Ectodermal cell (in vitro differentiated cells): ENCODE measurements at regions not wholly inside any gene's neighbourhood (a gene's known extent, or its start where the extent isn't known, plus 50 kb on each side); places are given as distances from the start of the nearest gene placed in this dataset.
"Not testable (repeated sequence)": the region's sequence is repeated elsewhere in the genome, so short reads cannot be mapped to it uniquely, and the experiment has no call there.

ENCODE experiments used
- H3K27ac ChIP-seq: 2 replicates; pipeline ENCODE4 v1.7.0; 2013; ENCODE audit warnings: mild to moderate bottlenecking, low read depth, low read length; ENCODE audit not compliant: insufficient read depth, poor library complexity, severe bottlenecking
- H3K27me3 ChIP-seq: 2 replicates; pipeline ENCODE4 v1.7.0; 2013; ENCODE audit warnings: mild to moderate bottlenecking, low read length; ENCODE audit not compliant: insufficient read depth, control insufficient read depth, poor library complexity, severe bottlenecking
- H3K36me3 ChIP-seq: one replicate; pipeline ENCODE4 v1.7.0; 2013; ENCODE audit warnings: low read length; ENCODE audit not compliant: control insufficient read depth, insufficient read depth
- H3K4me1 ChIP-seq: one replicate; pipeline ENCODE4 v1.7.0; 2013; ENCODE audit warnings: low read length; ENCODE audit not compliant: control insufficient read depth, insufficient read depth
- H3K4me3 ChIP-seq: 2 replicates; pipeline ENCODE4 v1.7.0; 2013; ENCODE audit warnings: low read depth, low read length, control low read depth; ENCODE audit not compliant: insufficient read depth
- H3K9me3 ChIP-seq: 2 replicates; pipeline ENCODE4 v1.7.0; 2013; ENCODE audit warnings: mild to moderate bottlenecking, low read length, moderate library complexity; ENCODE audit not compliant: control insufficient read depth
- WGBS, 2 experiments: methylation state at CpG; one replicate each; pipeline ENCODE4 v1.1.7; 2013; ENCODE audit warnings: missing lambda C conversion rate in 2 of 2; 5-methylcytosine and 5-hydroxymethylcytosine counted together

GRCh38 chr6:3530515-3530914 lies 73.7 kb upstream of the SLC22A23 start:
- Histone ChIP-seq H3K27ac (no peak overlapping the region), H3K36me3 (no peaks in the 10 kb centered on the region), H3K4me1 (peaks cover 6% of the 10 kb centered on the region), H3K4me3 (no peak overlapping the region), H3K9me3 (no peaks in the 10 kb centered on the region), H3K27me3 (no peaks in the 10 kb centered on the region)
- 91 to 94% methylated on average over 10 of the region's 10 CpGs for WGBS, 2 experiments

GRCh38 chr6:3529721-3530120 lies 72.9 kb upstream of the SLC22A23 start:
- no peaks in the 10 kb centered on the region for H3K9me3 ChIP-seq

GRCh38 chr6:3529232-3529631 lies 72.4 kb upstream of the SLC22A23 start:
- H3K9me3 ChIP-seq = no peaks in the 10 kb centered on the region
- no peak overlapping the region for H3K4me3 ChIP-seq
- no peaks in the 10 kb centered on the region for H3K36me3 ChIP-seq
- peaks cover 12% of the 10 kb centered on the region for H3K4me1 ChIP-seq
- no peaks in the 10 kb centered on the region for H3K27me3 ChIP-seq
- WGBS, 2 experiments = 93 to 94% methylated on average over 7 of the region's 7 CpGs
- no peak overlapping the region for H3K27ac ChIP-seq

More at GRCh38 chr6:3529721-3530120, 72.9 kb upstream of the SLC22A23 start:
- H3K36me3 ChIP-seq = no peaks in the 10 kb centered on the region
- 93 to 99% methylated on average over 3 of the region's 3 CpGs for WGBS, 2 experiments
- H3K27ac ChIP-seq = no peak overlapping the region
- H3K4me3 ChIP-seq = no peak overlapping the region
- no peaks in the 10 kb centered on the region for H3K27me3 ChIP-seq
- peaks cover 7% of the 10 kb centered on the region for H3K4me1 ChIP-seq

- not testable (repeated sequence) for H3K27ac ChIP-seq, H3K36me3 ChIP-seq, H3K27me3 ChIP-seq, H3K9me3 ChIP-seq, H3K4me3 ChIP-seq
- peaks cover 19% of the 10 kb centered on the region for H3K4me1 ChIP-seq
- 95% methylated on average over 6 to 7 of the region's 7 CpGs for WGBS, 2 experiments
Measured at GRCh38 chr6:3528081-3528671, 71.3 kb upstream of the SLC22A23 start.

- no peak overlapping the region for H3K27ac ChIP-seq
- no peak overlapping the region for H3K4me3 ChIP-seq
- H3K36me3 ChIP-seq = no peaks in the 10 kb centered on the region
- 85 to 89% methylated on average over 4 of the region's 4 CpGs for WGBS, 2 experiments
- H3K9me3 ChIP-seq = no peaks in the 10 kb centered on the region
- peaks cover 19% of the 10 kb centered on the region for H3K4me1 ChIP-seq
- no peaks in the 10 kb centered on the region for H3K27me3 ChIP-seq
Measured at GRCh38 chr6:3527651-3527977, 70.8 kb upstream of the SLC22A23 start.

GRCh38 chr6:3526962-3527650 lies 70.3 kb upstream of the SLC22A23 start:
- H3K36me3 ChIP-seq = no peaks in the 10 kb centered on the region
- 76 to 82% methylated on average over 12 of the region's 12 CpGs for WGBS, 2 experiments
- peaks cover 19% of the 10 kb centered on the region for H3K4me1 ChIP-seq
- H3K27me3 ChIP-seq = no peaks in the 10 kb centered on the region
- H3K4me3 ChIP-seq = no peak overlapping the region
- no peak overlapping the region for H3K27ac ChIP-seq
- no peaks in the 10 kb centered on the region for H3K9me3 ChIP-seq

- WGBS, 2 experiments = 94 to 96% methylated on average over 6 of the region's 6 CpGs
- H3K27ac ChIP-seq = no peak overlapping the region
- H3K4me3 ChIP-seq = no peak overlapping the region
- H3K4me1 ChIP-seq = peaks cover 19% of the 10 kb centered on the region
- no peaks in the 10 kb centered on the region for H3K9me3 ChIP-seq
- H3K27me3 ChIP-seq = no peaks in the 10 kb centered on the region
- no peaks in the 10 kb centered on the region for H3K36me3 ChIP-seq
Measured at GRCh38 chr6:3525915-3526314, 69.1 kb upstream of the SLC22A23 start.

GRCh38 chr6:3524456-3524855 lies 67.6 kb upstream of the SLC22A23 start:
- 79 to 98% methylated on average over 2 of the region's 2 CpGs for WGBS, 2 experiments
- peaks cover 19% of the 10 kb centered on the region for H3K4me1 ChIP-seq
- no peaks in the 10 kb centered on the region for H3K36me3 ChIP-seq
- no peak overlapping the region for H3K4me3 ChIP-seq
- H3K27me3 ChIP-seq = no peaks in the 10 kb centered on the region
- H3K27ac ChIP-seq = no peak overlapping the region
- H3K9me3 ChIP-seq = no peaks in the 10 kb centered on the region

GRCh38 chr6:3523966-3524365 lies 67.1 kb upstream of the SLC22A23 start:
- Histone ChIP-seq H3K4me1 (peaks cover 19% of the 10 kb centered on the region), H3K36me3 (no peaks in the 10 kb centered on the region), H3K27ac (no peak overlapping the region), H3K27me3 (no peaks in the 10 kb centered on the region), H3K9me3 (no peaks in the 10 kb centered on the region), H3K4me3 (no peak overlapping the region)
- 74 to 80% methylated on average over 7 of the region's 7 CpGs for WGBS, 2 experiments

GRCh38 chr6:3523271-3523670 lies 66.4 kb upstream of the SLC22A23 start:
- H3K27me3 ChIP-seq = no peaks in the 10 kb centered on the region
- no peaks in the 10 kb centered on the region for H3K36me3 ChIP-seq
- no peaks in the 10 kb centered on the region for H3K9me3 ChIP-seq
- H3K27ac ChIP-seq = no peak overlapping the region
- no peak overlapping the region for H3K4me3 ChIP-seq
- peaks cover 19% of the 10 kb centered on the region for H3K4me1 ChIP-seq
- 88 to 90% methylated on average over 5 of the region's 5 CpGs for WGBS, 2 experiments
